Esophagus muscularis mucosa (tissue), 4 donors: ENCODE measurements at regions not wholly inside any gene's neighbourhood (a gene's known extent, or its start where the extent isn't known, plus 50 kb on each side); places are given as distances from the start of the nearest gene placed in this dataset.

Experiments used
- DNase-seq: peaks from one replicate; pipeline ENCODE4 v3.0.0-alpha.2; 2017; ENCODE audit errors: extremely low spot score
- H3K27ac ChIP-seq, 4 donors: fragments of 200-600 bp; sonication (generic); replicated peaks in 1 of 4; 1 replicate in 3 of 4; 2 replicates in 1 of 4; pipeline ENCODE4 v1.5.1; 2016 to 2019; ENCODE audit warnings: mild to moderate bottlenecking in 1 of 4
- H3K27me3 ChIP-seq, 4 donors: fragments of 200-600 bp; sonication (generic); one replicate each; pipeline versions ENCODE4 v1.5.1 to v1.6.0; 2016 to 2019
- H3K36me3 ChIP-seq, 4 donors: fragments of 200-600 bp; sonication (generic); one replicate each; pipeline ENCODE4 v1.5.1; 2016 to 2019
- H3K4me1 ChIP-seq, 4 donors: fragments of 200-600 bp; sonication (generic); one replicate each; pipeline ENCODE4 v1.5.1; 2016 to 2019
- H3K4me3 ChIP-seq, 4 donors: fragments of 200-600 bp; sonication (generic); 1 replicate in 2 of 4; 2 replicates in 2 of 4; pipeline ENCODE4 v1.5.1; 2016 to 2019; ENCODE audit warnings: mild to moderate bottlenecking in 4 of 4, moderate library complexity in 1 of 4
- H3K9me3 ChIP-seq, 4 donors: fragments of 200-600 bp; sonication (generic); 1 replicate in 3 of 4; 2 replicates in 1 of 4; pipeline ENCODE4 v1.5.1; 2016 to 2019
- CTCF ChIP-seq, 3 experiments: fragments of 200-600 bp in 2 of 3; fragments of 450-650 bp in 1 of 3; sonication (generic) in 2 of 3; IDR thresholded peaks; one replicate each; pipeline ENCODE4 v1.5.1; 2017 to 2019; ENCODE audit warnings: antibody characterized with exemption in 3 of 3, mild to moderate bottlenecking in 2 of 3, moderate library complexity in 1 of 3
- EP300 ChIP-seq: sonication (generic); formaldehyde crosslinking; IDR thresholded peaks from one replicate; pipeline ENCODE4 v1.6.1; 2017; ENCODE audit warnings: antibody characterized with exemption
- POLR2A ChIP-seq: fragments of 450-650 bp; IDR thresholded peaks from one replicate; pipeline ENCODE4 v1.6.1; 2017; ENCODE audit warnings: antibody characterized with exemption, moderate library complexity, mild to moderate bottlenecking, low read depth
- POLR2AphosphoS5 ChIP-seq, 2 donors: sonication (generic); formaldehyde crosslinking; IDR thresholded peaks; one replicate each; pipeline ENCODE4 v1.6.1; 2017; ENCODE audit warnings: antibody characterized with exemption in 2 of 2
- WGBS: methylation state at CpG from one replicate; pipeline ENCODE4 v1.1.5; 2018; 5-methylcytosine and 5-hydroxymethylcytosine counted together
- intact Hi-C: fragments of 100-400 bp; cut with DNase I; formaldehyde crosslinking; loops from one replicate; pipeline ENCODE4 v1.15.1; 2023

DNA sequence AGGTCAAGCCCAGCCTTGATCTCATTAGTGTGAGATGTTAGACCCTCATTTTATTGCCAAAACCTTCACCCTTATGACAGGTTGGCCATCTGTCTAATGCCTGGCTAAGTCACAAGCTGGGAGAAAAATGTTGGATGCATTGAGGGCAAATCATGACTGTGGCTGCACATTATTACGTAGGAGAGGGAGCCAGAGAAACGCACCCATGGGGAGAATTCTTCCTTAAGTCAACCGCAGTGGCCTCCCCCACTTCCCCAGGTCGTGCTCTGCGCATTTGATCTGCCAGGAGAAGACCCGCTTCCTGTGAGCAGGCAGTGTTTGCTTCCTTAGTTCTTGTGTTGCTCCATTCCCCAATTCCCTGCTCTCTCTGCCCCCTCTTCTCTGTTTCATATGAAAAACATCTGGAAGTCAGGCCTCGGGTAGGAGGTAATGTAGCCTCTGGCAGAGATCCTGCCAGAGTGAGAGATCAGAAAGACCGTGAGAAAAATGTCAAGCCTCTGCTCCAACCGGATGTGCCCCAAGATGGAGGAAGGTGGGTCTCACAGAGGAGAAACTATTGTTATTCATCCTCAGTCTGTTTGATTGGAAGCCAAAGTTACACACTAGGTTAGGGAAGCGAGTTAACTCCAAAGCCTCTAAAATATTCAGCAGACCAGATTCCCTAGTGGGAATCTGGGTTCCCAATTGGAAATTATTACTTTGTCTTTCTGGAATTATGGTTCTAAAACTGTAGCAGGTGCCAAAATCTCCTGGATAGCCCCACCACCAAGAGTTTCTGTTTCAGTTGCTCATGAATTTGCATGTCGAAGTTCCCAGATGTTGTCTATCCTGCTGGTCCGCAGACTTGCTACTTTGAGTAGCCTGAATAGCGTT lies 144.3 kb upstream of the PELI1 start:
- no peaks in the 10 kb centered on the region for H3K27me3 ChIP-seq
- H3K36me3 ChIP-seq = no peaks in the 10 kb centered on the region
- H3K4me1 ChIP-seq = peaks cover 10 to 25% (median 25%) of the 10 kb centered on the region in 4 donors
- TF ChIP-seq POLR2A (no peak), CTCF (IDR thresholded peaks at IDR 0.05) (no peak), EP300 (no peak), POLR2AphosphoS5 (IDR thresholded peaks at IDR 0.05) (no peak)
- no peaks in the 10 kb centered on the region for H3K9me3 ChIP-seq
- no peak overlapping the region for H3K4me3 ChIP-seq
- intact Hi-C loops = no loop called here
- 67% methylated on average over 13 of the region's 13 CpGs for WGBS
- DNase-seq = peak; percentile 64
- H3K27ac ChIP-seq = peak overlapping the region in 3 of 4 donors; percentile 10 to 38 (median 21)

DNA sequence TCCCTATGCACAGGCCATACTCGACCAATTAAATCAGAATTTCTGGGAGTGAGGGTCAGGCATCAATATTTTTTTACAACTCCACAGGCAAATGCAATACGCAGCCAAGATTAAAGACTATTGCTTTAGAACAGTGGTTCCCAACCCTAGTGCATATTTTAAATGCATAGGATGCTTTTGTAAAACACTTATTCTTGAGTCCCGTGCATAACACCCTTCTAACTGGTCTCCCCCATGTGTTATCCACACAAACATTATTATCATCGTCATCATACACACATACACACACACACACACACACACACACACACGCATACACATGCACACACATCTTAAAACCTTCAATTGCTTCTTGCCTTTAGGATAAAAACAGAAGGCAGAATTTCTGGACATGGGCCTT lies 145.0 kb upstream of the PELI1 start:
- TF ChIP-seq POLR2A (no peak), POLR2AphosphoS5 (IDR thresholded peaks at IDR 0.05) (no peak)
- Histone ChIP-seq H3K4me3 (no peak overlapping the region), H3K27me3 (no peaks in the 10 kb centered on the region), H3K4me1 (peaks cover 9 to 18% (median 18%) of the 10 kb centered on the region in 4 donors), H3K27ac (no peak overlapping the region), H3K9me3 (no peaks in the 10 kb centered on the region), H3K36me3 (no peaks in the 10 kb centered on the region)
- WGBS = 70% methylated on average over 5 of the region's 5 CpGs
- DNase-seq = peak; percentile 47
- intact Hi-C loops = no loop called here

GRCh38 chr2:64289737-64290136 lies 145.5 kb upstream of the PELI1 start:
- Histone ChIP-seq H3K27me3 (no peaks in the 10 kb centered on the region), H3K36me3 (no peaks in the 10 kb centered on the region), H3K27ac (no peak overlapping the region), H3K4me1 (peaks cover 4 to 14% (median 13%) of the 10 kb centered on the region in 4 donors), H3K9me3 (no peaks in the 10 kb centered on the region), H3K4me3 (no peak overlapping the region)
- 93% methylated on average over 1 of the region's 1 CpG for WGBS
- no peak for TF ChIP-seq EP300
- no peak for TF ChIP-seq CTCF (IDR thresholded peaks at IDR 0.05)
- no peak for TF ChIP-seq POLR2AphosphoS5 (IDR thresholded peaks at IDR 0.05)
- TF ChIP-seq POLR2A = no peak
- DNase-seq = no peak
- intact Hi-C loops = no loop called here

- DNase-seq = peak; percentile 85
- H3K27ac ChIP-seq = no peak overlapping the region
- 83% methylated on average over 1 of the region's 1 CpG for WGBS
- intact Hi-C loops = no loop called here
- TF ChIP-seq EP300 (no peak), POLR2A (no peak), CTCF (IDR thresholded peaks at IDR 0.05) (no peak), POLR2AphosphoS5 (IDR thresholded peaks at IDR 0.05) (no peak)
- no peaks in the 10 kb centered on the region for H3K27me3 ChIP-seq
- no peak overlapping the region for H3K4me3 ChIP-seq
- no peaks in the 10 kb centered on the region for H3K36me3 ChIP-seq
- H3K9me3 ChIP-seq = no peaks in the 10 kb centered on the region
- peaks cover 3 to 9% (median 7%) of the 10 kb centered on the region in 4 donors for H3K4me1 ChIP-seq
Measured at GRCh38 chr2:64291181-64291580, 147.0 kb upstream of the PELI1 start.

GRCh38 chr2:64295326-64296139 lies 151.3 kb upstream of the PELI1 start:
- peak; percentile 78 for DNase-seq
- Histone ChIP-seq H3K36me3 (no peaks in the 10 kb centered on the region), H3K9me3 (no peaks in the 10 kb centered on the region), H3K27ac (no peak overlapping the region), H3K4me3 (no peak overlapping the region), H3K27me3 (no peaks in the 10 kb centered on the region), H3K4me1 (peaks cover 0 to 3% (median 0%) of the 10 kb centered on the region in 4 donors)
- 72% methylated on average over 5 of the region's 5 CpGs for WGBS
- intact Hi-C loops = no loop called here
- no peak for TF ChIP-seq CTCF (IDR thresholded peaks at IDR 0.05)
- TF ChIP-seq EP300 = no peak
- no peak for TF ChIP-seq POLR2A
- TF ChIP-seq POLR2AphosphoS5 (IDR thresholded peaks at IDR 0.05) = no peak
